Body of pancreas (tissue), 4 donors: ENCODE measurements at regions not wholly inside any gene's neighbourhood (a gene's known extent, or its start where the extent isn't known, plus 50 kb on each side); places are given as distances from the start of the nearest gene placed in this dataset.

Experiments used
- POLR2A ChIP-seq, 3 donors: fragments of 450-650 bp; IDR thresholded peaks; one replicate each; pipeline ENCODE4 v1.6.1; 2016; ENCODE audit warnings: antibody characterized with exemption in 3 of 3, mild to moderate bottlenecking in 2 of 3
- TF ChIP-seq, protein P1 (sequence below), 7 experiments: fragments of 450-650 bp in 4 of 7; fragments of 200-600 bp in 3 of 7; sonication (generic) in 3 of 7; IDR thresholded peaks; one replicate each; pipeline ENCODE4 v1.5.1; 2016 to 2019; ENCODE audit warnings: antibody characterized with exemption in 7 of 7

GRCh38 chr10:63077800-63078199, 55.3 kb upstream of the NRBF2 start:
- TF ChIP-seq, protein P1, sequence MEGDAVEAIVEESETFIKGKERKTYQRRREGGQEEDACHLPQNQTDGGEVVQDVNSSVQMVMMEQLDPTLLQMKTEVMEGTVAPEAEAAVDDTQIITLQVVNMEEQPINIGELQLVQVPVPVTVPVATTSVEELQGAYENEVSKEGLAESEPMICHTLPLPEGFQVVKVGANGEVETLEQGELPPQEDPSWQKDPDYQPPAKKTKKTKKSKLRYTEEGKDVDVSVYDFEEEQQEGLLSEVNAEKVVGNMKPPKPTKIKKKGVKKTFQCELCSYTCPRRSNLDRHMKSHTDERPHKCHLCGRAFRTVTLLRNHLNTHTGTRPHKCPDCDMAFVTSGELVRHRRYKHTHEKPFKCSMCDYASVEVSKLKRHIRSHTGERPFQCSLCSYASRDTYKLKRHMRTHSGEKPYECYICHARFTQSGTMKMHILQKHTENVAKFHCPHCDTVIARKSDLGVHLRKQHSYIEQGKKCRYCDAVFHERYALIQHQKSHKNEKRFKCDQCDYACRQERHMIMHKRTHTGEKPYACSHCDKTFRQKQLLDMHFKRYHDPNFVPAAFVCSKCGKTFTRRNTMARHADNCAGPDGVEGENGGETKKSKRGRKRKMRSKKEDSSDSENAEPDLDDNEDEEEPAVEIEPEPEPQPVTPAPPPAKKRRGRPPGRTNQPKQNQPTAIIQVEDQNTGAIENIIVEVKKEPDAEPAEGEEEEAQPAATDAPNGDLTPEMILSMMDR (IDR thresholded peaks at IDR 0.05): no peak
- TF ChIP-seq POLR2A (IDR thresholded peaks at IDR 0.05): no peak
